ENCODE measurements at regions not wholly inside any gene's neighbourhood (a gene's known extent, or its start where the extent isn't known, plus 50 kb on each side); places are given as distances from the start of the nearest gene placed in this dataset.

DNA sequence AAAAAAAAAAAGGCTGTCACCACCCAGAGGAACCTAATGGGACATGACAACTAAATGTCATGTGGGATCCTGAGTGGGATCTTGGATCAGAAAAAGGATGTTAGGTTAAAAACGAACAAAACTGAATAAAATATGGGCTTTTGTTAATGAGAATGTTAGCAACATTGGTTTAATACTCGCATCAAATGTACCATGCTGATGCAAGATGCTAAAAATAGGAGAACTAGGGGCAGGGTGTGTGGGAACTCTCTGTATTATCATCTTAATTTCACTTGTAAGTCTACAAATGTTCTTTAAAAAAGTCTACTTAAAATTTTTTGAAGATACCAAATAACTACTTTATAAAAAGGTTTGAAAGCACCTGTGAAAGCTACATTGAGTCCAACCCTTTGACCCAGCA lies 88.8 kb upstream of the PRR5 start:
- TF ChIP-seq POLR2A (IDR thresholded peaks at IDR 0.05; ENCODE audit: low read length) = no peak
- no peak for TF ChIP-seq GATA1 (IDR thresholded peaks at IDR 0.05; ENCODE audit: low read depth, low read length)
